Thyroid gland (tissue), 4 donors: ENCODE measurements at regions not wholly inside any gene's neighbourhood (a gene's known extent, or its start where the extent isn't known, plus 50 kb on each side); places are given as distances from the start of the nearest gene placed in this dataset.

Experiments used
- CTCF ChIP-seq, 6 experiments: fragments of 200-600 bp in 3 of 6; fragments of 450-650 bp in 3 of 6; sonication (generic) in 3 of 6; IDR thresholded peaks; one replicate each; pipeline ENCODE4 v1.5.1; 2016 to 2019; ENCODE audit warnings: antibody characterized with exemption in 6 of 6, mild to moderate bottlenecking in 2 of 6, inconsistent platforms in 1 of 6, moderate library complexity in 1 of 6
- POLR2A ChIP-seq, 2 donors: fragments of 450-650 bp; IDR thresholded peaks; one replicate each; pipeline ENCODE4 v1.6.1; 2017; ENCODE audit warnings: antibody characterized with exemption in 2 of 2, mild to moderate bottlenecking in 2 of 2, moderate library complexity in 1 of 2

DNA sequence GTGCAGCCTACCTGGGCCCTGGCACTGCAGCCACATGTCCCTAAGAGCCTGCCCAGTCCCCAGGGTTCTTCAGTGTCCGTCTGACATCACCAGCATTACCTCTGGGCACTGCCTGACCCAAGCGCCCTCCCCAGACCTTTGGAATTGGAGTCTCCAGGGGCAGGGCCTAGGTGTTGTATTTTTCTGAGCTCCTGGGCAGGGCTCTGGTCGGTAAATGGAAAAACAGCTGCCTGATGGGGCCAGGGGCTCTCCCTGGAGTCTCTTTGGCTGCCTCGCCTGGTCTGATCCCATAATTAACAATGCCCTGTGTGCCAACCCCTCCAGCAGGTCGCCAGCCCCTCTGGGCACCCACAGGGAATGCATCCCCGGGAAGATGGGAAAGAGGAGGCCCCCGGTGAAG, 710.2 kb downstream of the BRD1 start:
- no peak for TF ChIP-seq CTCF (IDR thresholded peaks at IDR 0.05)
- TF ChIP-seq POLR2A (IDR thresholded peaks at IDR 0.05), result no peak
